Left cardiac atrium (tissue), 4 donors: ENCODE measurements at regions not wholly inside any gene's neighbourhood (a gene's known extent, or its start where the extent isn't known, plus 50 kb on each side); places are given as distances from the start of the nearest gene placed in this dataset.
"Not testable (repeated sequence)": the region's sequence is repeated elsewhere in the genome, so short reads cannot be mapped to it uniquely, and the experiment has no call there.

ENCODE experiments used
- ATAC-seq, 2 donors: fragments of 200-7000 bp; cut with Tn5 transposase; one replicate each; pipeline ENCODE4 v1.9.1; 2020; ENCODE audit warnings: mild to moderate bottlenecking in 2 of 2, moderate library complexity in 2 of 2
- DNase-seq: peaks from one replicate; pipeline ENCODE4 v3.0.0-alpha.2; 2020
- intact Hi-C, 2 donors: fragments of 100-400 bp; cut with DNase I; formaldehyde crosslinking; loops; one replicate each; pipeline versions ENCODE4 v1.14.1 to v1.15.1; 2022 to 2023
- donor health status: DM: no; HTN: yes; CAD: no.
- donor health status: DM: no; HTN: yes; CAD: no; lungs with severe emphysema.
- donor health status: DM: yes; HTN: yes; CAD: no.
- donor health status: Dilated cardiomyopathy.

DNA sequence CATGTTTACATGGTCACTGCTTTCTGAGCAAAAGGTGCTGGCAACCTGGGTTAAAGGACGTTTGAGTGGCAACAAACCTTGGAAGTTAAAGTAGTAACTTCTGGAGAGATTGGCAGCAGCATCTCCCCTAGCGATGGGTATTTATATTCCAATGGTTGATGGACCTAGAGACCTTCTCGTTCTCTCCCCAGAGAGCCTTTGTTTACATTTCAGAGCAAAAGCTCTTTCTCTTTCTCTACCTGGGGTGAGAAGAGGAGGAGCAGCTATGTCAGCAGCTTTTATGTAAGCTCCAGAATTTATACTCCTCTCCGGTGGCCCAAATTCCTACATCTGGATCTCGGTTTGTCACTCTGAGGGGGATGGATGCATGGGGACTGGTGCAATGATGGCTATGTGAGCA is 213.7 kb upstream of the ARL4C start:
- ATAC-seq (no peak), DNase-seq (no peak)
- intact Hi-C loops: no loop called here

DNA sequence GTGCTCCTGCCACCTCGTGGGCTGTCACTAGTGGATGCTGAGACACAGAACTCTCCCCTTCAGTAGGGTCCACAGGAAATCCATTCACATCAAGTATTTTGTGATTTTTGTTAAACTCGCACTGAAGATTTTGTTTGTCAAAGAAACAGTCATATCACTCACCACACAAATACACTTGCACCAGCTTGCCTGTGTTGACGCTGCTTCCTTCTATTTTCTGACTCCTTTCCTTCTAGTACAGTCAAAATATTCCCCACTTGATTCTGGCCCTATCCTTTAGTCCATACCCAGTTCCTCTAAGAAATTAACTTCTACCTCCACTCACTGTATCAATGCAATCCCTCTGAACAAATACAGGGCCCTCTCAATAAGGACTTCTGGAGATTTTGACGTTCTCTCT is 213.2 kb upstream of the ARL4C start:
- no peak for ATAC-seq
- intact Hi-C loops: no loop called here

DNA sequence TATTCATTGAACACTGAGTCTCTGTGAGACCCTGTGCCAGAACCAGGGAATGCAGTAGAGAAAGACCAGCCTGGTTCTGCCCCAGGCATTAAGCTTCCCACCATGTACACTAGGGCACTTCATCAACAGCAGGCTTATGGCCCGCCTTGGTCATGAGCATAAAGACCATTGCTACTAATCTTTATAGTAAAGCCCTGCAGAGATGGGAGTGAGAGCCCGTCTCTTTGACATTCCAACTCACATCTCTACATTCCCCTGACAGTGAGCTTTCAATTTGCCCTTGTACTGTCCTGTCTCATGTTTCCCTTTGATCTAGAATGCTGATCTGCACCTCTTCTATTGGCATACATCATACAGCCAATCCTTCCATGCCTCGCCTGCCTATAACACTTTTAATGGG is 211.8 kb upstream of the ARL4C start:
- DNase-seq (no peak), ATAC-seq (no peak)
- intact Hi-C loops: no loop called here

More for the DNA sequence above, 213.2 kb upstream of the ARL4C start:
- DNase-seq: no peak

DNA sequence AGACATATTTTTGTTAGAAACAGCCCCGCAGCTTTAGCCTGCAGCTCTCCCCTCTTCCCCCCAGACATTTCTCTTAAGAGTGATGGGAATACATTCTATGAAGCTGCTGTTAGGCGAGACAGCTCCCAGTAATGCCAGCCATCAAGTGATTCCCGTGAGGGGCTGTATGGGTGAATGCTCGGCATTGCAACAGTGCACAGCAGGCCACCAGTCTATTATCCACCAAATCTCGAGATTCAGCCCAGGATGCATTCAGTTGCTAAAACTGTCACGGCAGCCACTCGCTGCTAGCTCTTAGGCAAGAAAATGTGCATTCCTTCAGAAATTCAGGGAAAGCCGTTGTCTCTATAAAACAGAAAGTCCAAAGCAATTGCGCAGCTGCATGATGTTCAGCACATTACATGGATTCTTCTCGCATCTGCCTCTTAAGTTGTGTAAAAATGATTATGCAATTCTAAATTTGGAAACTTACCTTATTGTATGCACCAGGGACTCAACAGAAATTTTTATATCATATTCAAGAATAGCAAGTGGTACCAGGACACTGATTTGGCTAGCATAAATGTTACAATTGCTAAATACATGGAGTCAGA is 211.3 kb upstream of the ARL4C start:
- no peak for ATAC-seq
- intact Hi-C loops: no loop called here
- DNase-seq: no peak

DNA sequence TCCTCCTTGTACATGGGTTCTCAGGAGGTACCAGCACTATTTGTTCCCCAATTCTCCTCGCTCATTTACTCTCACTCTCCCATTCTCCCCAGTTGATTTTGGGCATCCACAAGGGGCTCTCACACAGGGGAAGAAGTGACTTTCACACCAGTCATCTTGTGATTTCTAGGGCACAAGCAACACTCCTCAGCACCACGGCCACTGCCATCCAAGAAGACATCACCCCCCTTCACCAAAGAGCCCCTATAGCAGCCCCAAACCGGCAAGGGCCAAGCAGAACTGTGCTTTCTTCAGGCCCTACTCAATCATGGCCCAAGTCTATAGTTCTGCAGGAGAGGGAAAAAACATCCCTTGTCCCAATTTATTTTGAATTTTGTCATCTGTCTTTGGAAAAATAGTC is 209.2 kb upstream of the ARL4C start:
- intact Hi-C loops: no loop called here
- ATAC-seq (no peak), DNase-seq (no peak)

DNA sequence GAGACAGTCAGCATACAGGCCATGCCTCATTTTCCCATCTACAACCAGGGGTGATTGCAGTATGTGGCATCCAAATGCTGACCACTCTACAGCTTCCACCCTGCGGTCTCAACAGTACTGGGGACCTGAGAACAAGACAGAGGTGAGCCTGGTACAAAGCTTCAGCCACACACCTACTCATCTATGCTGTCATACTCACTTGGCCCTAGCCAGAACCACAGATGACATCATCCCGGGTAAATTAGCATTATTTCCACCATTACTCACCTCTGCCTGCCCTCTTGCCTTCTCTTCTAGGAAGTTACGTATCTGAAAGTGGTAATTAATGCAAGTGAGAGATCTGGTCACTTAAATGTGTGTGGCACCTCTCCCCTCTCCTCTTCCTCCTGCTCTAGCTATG is 208.2 kb upstream of the ARL4C start:
- ATAC-seq (no peak), DNase-seq (no peak)
- intact Hi-C loops: no loop called here

DNA sequence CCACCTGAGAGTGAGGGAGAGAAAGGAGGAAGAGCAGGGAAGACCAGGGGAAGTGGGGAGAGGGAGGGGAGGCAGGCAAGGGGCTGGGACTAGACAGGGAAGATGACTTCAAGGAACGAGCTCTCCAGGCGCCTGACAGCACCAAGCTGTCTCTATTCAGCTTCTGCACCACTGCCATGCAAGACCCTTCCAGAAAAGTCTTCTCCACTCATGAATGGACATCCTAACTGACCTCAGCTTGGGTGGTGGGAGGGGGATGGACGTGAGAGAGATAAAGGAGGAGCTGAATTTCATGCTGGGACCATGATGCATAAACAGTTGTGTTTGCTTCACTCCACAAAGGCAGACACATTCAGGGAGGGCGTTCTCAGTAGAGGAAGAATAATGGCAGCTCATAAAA is 206.4 kb upstream of the ARL4C start:
- ATAC-seq (no peak), DNase-seq (no peak)
- intact Hi-C loops: no loop called here

DNA sequence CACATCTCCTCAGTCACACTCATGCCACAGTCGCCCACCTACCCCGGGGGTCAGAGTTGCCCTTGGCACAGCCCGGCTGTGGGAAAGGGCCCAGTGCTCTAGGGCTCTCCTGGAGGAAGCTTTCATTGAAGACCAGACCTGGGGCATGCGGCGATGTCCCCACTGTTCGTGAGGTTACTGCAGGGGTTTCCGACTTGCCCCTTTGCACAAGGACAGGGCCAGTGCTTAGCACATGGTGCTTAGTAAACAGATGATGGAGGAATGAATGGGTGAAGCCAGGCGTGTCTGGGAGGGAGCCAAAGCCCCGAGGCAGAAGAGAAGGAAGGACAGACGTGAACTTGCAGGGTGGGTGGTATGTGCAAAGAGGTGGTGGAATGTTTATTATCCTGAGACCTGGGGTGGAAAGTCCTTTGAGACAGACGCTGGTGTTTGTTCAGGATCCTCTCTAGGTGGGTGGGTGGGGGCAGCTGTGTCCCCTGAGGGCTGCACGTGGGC is 205.9 kb upstream of the ARL4C start:
- ATAC-seq (no peak), DNase-seq (no peak)
- intact Hi-C loops: no loop called here

DNA sequence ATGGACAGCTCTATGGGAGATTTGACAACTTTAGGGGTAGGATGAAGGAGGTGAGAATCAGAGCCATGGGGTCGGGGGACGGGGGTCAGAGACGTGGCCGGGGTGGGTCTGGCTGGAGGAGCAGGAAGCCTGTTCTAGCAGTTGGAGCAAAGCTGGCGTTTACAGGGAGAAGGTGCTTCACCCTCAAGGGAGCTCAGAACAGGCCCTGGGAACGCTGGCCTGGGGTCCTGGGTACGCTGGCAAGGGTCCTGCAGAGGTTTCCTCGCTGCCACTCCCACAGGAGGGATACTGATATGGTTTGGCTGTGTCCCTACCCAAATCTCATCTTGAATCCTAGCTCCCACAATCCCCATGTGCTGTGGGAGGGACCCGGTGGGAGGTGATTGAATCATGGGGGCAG is 205.0 kb upstream of the ARL4C start:
- DNase-seq: no peak
- ATAC-seq: no peak
- intact Hi-C loops: no loop called here

DNA sequence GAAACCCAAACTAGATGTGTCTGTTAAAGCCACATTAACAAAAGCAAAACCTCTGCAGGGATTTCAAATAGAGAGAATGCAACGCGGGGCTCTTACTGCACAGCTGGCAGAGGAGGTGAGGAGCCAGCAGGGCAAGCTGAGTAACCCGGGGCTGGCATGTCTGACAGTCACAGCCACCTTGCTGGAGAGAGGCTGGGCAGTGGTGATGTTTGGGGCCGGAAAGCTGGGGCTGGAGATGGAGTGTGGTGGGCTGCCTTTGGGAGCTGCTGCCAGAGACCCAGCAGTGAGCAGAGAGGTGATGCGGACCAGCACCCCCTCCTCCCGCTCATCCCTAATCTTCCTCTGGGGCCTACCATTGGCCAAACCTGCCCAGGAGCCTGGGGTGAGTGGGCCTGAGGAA is 204.5 kb upstream of the ARL4C start:
- no peak for DNase-seq
- no peak for ATAC-seq

DNA sequence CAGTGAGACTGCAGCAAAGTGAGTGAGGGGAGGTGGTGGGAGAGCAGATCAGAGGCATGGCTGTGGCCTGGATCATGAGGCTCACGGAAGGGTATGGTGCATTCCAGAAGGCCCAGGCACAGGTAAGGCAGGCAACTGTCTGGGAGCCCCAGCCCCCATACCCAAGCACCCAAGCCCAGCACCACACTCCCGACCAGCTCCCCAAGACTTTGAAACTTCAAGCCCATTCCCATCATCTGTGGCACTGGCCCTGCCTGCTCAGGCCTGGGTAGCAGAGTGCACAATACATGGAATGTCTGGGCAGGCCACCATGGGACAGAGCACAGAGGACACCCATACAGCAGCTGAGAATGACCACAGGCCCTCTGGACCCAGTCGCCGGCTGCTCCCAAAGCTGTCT is 202.6 kb upstream of the ARL4C start:
- no peak for DNase-seq
- ATAC-seq: no peak
- intact Hi-C loops: no loop called here

More for the DNA sequence above, 204.5 kb upstream of the ARL4C start:
- intact Hi-C loops: no loop called here

DNA sequence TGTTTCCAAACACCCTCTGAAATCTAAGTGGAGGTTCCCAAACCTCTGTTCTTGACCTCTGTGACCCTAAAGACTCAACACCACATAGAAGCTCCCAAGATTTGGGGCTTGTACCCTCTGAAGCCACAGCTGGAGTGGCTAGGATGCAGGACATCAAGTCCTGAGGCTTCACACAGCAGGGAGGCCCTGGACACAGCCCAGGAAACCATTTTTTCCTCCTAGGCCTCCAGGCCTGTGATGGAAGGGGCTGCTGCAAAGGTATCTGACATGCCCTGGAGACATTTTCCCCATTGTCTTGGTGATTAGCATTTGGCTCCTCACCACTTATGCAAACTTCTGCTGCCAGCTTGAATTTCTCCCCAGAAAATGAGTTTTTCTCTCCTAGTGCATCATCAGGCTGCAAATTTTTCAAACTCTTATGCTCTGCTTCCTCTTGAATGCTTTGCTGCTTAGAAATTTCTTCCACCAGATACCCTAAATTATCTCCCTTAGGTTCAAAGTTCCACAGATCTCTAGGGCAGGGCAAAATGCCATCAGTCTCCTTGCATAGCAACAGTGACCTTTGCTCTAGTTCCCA is 200.5 kb upstream of the ARL4C start:
- ATAC-seq, intact Hi-C loops, DNase-seq: not testable (repeated sequence)

DNA sequence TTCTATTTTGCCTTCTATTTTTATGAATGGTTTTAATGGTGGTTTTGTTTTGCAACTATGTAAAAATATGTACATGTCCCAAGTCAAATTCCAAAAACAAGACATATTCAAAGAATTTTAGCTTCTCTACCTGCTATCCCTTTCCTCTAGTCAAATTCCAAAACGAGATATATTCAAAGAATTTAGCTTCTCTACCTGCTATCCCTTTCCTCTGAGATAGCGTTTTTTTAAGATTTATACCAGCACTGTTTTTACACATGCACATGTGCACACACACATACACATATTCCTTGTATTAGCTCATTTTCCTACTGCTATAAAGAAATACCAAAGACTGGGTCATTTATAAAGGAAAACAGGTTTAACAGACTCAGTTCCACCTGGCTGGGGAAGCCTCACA is 199.1 kb upstream of the ARL4C start:
- intact Hi-C loops: no loop called here
- DNase-seq (no peak), ATAC-seq (no peak)

DNA sequence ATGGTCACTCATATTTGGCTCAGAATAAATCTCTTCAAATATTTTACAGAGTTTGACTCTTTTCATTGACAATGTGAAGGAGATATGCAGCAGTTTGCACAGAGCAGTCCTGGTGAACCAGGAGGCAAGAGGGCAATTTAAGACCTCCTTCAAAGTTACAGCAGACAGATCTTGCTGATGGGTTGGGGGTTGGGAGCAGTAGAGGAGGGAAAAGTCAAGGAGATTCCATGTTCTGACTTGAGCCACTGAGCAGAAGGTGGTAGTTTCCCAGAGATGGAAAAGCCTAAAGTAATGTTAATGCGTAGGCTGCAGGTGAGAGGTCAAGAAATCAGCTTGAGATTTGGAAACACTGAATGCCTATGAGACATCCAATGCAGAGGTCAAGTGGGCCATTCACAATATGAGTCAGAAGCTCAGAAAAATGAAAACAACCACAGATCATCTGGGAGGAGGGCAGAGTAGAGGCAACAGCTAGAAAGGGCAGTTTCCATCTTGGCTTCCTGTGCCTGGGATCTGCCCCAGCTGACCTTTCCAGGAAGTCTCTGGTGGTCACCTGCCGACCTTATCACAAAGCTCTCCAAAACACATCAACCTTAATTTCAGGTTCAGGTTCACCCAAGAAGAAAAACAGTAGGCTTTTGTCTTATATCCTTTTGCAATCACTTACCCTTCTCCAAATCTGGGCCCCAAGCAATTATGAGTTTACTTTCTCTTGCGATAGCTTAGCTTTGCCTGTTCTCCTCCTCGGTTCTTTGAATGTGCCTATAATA is 197.5 kb upstream of the ARL4C start:
- intact Hi-C loops: no loop called here

DNA sequence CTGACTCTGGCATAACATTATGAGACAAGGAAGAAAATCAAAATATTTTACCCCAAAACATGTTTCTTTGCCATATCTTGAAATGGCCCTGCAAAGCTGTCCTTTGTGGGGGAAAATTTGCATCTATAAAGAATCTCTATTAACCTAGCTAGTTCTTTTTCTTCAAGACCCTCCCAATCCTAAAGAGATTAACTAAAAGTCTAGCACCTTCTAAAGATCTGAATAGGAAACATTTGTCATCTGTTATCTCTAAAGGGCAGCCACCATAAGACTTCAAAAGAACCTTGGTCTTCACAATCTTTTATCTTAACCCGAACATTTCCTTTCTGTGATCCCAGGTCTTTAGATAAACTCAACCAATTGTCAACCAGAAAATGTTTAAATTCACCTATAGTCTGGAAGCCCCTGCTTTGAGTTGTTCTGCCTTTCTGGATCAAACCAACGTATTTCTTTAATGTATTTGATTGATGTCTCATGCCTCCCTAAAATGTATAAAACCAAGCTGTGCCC is 196.9 kb upstream of the ARL4C start:
- DNase-seq, ATAC-seq, intact Hi-C loops: not testable (repeated sequence)

More for the DNA sequence above, 197.5 kb upstream of the ARL4C start:
- DNase-seq (no peak), ATAC-seq (no peak)

DNA sequence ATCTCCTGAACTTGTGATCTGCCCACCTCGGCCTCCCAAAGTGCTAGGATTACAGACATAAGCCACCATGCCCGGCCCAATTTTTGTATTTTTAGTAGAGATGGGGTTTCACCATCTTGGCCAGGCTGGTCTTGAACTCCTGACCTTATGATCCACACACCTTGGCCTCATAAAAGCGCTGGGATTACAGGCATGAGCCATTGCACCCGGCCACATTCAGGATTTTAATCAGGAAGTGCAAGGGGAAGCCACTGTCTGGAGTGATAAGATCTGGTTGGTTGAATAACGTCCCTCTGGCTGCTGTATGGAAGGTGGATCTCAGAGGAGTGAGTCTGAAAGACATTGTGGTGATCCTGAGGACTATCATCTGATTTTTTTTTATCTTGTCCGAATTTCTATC is 196.3 kb upstream of the ARL4C start:
- DNase-seq, ATAC-seq, intact Hi-C loops: not testable (repeated sequence)

DNA sequence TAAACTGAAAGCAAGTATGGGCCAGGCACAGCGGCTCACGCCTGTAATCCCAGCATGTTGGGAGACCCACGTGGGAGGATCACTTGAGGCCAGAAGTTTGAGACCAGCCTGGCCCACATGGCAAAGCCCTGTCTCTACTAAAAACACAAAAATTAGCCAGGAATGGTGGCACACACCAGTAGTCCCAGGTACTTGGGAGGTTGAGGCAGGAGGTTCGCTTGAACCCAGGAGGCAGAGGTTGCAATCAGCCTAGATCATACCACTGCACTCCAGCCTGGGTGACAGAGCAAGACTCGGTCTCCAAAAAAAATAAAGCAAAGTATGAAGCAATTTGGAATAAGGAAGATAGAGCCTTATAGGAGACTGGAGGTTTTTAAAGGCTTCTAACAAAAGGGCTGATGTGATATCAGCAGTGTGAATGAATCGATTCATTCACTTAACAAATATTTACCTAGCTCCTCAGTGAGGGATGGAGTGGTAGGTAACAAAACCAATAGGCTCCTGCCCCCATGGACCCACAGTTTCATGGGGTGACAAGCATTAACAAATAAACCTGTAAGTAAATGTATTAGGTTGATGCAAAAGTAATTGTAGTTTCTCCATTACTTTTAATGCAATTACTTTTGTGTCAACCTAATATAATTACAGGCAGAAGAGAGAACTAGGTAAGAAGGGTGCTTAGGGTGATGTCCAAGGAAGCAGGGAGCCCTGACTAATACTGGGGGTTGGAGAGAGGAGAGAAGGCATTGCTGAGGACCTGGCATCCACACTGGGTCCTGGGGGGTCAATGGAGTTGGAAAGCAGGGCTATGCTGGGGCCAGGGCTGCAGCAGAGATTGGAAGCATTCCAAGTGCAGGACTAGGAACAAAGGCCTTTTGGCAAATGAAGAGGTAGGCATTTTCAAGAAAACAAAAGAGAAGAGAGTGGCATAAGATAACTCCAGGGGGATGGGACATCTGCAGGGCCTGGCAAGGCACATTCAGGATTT is 195.4 kb upstream of the ARL4C start:
- ATAC-seq (no peak), DNase-seq (no peak)
- intact Hi-C loops: no loop called here

DNA sequence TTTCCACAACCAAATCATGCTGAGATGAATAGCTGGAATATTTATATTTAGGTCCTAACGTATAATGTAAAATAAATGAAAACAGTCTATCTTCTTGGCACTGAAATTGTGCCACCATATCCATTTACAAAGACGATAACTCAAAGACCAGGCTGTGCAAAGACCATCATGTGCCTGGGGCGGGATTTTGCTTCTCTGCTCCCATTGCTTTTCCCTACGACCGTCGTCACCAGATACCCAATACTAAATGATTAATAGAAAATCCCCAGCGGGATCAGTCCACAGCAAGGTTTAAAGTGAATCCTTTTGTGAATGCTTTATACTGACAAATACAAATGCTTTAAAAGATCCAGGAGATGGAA is 194.3 kb upstream of the ARL4C start:
- no peak for ATAC-seq
- intact Hi-C loops: no loop called here
- no peak for DNase-seq

DNA sequence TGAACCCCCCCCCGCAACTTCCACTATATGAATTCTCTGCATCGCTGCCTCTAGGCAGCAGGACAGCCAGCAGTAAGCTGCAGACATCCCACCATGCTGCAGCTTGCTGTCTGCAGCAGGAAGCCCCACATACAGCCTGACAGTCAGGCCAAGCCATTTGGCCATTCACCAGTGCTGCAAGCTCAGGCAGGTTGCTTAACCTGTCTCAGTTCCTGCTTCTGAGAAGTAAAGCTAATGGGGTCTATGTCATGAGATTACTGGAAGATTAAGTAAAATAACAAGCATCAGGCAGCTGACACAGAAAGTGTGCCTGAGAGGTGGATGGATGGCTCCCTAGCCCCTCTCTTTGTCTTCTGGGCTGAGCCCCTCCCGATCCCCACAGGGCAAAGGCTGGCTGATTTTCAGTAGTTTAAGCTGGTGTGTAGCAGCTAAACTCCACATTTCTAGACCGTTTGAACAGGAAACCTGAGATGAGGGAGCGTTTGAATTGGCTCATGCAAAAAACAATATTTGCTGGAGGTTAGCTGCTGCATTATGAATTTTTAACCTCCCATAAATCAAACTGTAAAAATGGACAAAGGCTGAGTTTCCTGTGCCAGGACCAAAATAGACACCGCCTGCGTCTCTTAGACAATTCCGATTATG is 193.8 kb upstream of the ARL4C start:
- no peak for DNase-seq
- intact Hi-C loops: no loop called here
- no peak for ATAC-seq
